ENCODE measurements at regions not wholly inside any gene's neighbourhood (a gene's known extent, or its start where the extent isn't known, plus 50 kb on each side); places are given as distances from the start of the nearest gene placed in this dataset.

DNA sequence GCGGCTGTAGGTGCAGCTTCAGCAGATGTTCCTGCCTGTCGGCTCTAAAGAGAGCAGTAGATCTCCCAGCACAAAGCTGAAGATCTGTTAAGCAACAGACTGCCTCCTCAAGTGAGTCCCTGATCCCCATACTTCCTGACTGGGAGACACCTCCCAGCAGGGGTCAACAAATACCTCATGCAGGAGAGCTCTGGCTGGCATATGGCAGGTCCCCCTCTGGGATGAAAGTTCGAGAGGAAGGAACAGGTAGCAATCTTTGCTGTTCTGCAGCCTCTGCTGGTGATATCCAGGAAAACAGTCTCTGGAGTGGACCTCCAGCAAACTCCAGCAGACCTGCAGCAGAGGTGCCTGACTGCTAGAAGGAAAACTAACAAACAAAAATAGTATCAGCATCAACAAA lies 337.1 kb upstream of the USP15 start:
- TF ChIP-seq, protein P1, sequence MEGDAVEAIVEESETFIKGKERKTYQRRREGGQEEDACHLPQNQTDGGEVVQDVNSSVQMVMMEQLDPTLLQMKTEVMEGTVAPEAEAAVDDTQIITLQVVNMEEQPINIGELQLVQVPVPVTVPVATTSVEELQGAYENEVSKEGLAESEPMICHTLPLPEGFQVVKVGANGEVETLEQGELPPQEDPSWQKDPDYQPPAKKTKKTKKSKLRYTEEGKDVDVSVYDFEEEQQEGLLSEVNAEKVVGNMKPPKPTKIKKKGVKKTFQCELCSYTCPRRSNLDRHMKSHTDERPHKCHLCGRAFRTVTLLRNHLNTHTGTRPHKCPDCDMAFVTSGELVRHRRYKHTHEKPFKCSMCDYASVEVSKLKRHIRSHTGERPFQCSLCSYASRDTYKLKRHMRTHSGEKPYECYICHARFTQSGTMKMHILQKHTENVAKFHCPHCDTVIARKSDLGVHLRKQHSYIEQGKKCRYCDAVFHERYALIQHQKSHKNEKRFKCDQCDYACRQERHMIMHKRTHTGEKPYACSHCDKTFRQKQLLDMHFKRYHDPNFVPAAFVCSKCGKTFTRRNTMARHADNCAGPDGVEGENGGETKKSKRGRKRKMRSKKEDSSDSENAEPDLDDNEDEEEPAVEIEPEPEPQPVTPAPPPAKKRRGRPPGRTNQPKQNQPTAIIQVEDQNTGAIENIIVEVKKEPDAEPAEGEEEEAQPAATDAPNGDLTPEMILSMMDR (IDR thresholded peaks at IDR 0.05; ENCODE audit: insufficient read depth, low read length), result no peak
- TF ChIP-seq POLR2AphosphoS5 (IDR thresholded peaks at IDR 0.05; ENCODE audit: low read depth) (no peak), GABPA (IDR thresholded peaks at IDR 0.05; ENCODE audit: low read depth) (no peak), SPI1 (IDR thresholded peaks at IDR 0.05; ENCODE audit: borderline replicate concordance, low read depth) (no peak)
- TF ChIP-seq, protein P2, sequence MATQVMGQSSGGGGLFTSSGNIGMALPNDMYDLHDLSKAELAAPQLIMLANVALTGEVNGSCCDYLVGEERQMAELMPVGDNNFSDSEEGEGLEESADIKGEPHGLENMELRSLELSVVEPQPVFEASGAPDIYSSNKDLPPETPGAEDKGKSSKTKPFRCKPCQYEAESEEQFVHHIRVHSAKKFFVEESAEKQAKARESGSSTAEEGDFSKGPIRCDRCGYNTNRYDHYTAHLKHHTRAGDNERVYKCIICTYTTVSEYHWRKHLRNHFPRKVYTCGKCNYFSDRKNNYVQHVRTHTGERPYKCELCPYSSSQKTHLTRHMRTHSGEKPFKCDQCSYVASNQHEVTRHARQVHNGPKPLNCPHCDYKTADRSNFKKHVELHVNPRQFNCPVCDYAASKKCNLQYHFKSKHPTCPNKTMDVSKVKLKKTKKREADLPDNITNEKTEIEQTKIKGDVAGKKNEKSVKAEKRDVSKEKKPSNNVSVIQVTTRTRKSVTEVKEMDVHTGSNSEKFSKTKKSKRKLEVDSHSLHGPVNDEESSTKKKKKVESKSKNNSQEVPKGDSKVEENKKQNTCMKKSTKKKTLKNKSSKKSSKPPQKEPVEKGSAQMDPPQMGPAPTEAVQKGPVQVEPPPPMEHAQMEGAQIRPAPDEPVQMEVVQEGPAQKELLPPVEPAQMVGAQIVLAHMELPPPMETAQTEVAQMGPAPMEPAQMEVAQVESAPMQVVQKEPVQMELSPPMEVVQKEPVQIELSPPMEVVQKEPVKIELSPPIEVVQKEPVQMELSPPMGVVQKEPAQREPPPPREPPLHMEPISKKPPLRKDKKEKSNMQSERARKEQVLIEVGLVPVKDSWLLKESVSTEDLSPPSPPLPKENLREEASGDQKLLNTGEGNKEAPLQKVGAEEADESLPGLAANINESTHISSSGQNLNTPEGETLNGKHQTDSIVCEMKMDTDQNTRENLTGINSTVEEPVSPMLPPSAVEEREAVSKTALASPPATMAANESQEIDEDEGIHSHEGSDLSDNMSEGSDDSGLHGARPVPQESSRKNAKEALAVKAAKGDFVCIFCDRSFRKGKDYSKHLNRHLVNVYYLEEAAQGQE (IDR thresholded peaks at IDR 0.05; ENCODE audit: insufficient replicate concordance, low read depth), result no peak
